IMR-90 (cell line): ENCODE measurements at regions not wholly inside any gene's neighbourhood (a gene's known extent, or its start where the extent isn't known, plus 50 kb on each side); places are given as distances from the start of the nearest gene placed in this dataset.
A peak's percentile ranks its signal among the peaks of the same experiment; 100 is the strongest.

Source experiments
- ATAC-seq: fragments of 200-7000 bp; cut with Tn5 transposase; 2 replicates; pipeline ENCODE4 v1.9.1; 2020; ENCODE audit warnings: low read depth, mild to moderate bottlenecking, moderate library complexity
- BruUV-seq: library from RNA; stranded (reverse); fragments of 400-500 nt; replicated peaks from 2 replicates; lab custom pipeline; 2021; lab: Mats Ljungman, UMichigan
- CTCF ChIA-PET: fragments of 300-600 bp; formaldehyde crosslinking; extraction: SDS; loops from one replicate; lab custom pipeline; 2021; ENCODE audit warnings: antibody characterized with exemption; lab: Yijun Ruan, JAX
- POLR2A ChIA-PET: fragments of 300-600 bp; sonication (Branson Sonifier 250); formaldehyde crosslinking; loops from one replicate; lab custom pipeline; 2022; ENCODE audit warnings: antibody characterized with exemption; ENCODE audit not compliant: unreplicated experiment; lab: Charles Lee
- DNase-seq: peaks from one replicate; pipeline ENCODE4 v3.0.0; 2013
- H2AFZ ChIP-seq: replicated peaks from 2 replicates; pipeline ENCODE3; 2013; ENCODE audit warnings: low read length, mild to moderate bottlenecking; ENCODE audit not compliant: poor library complexity
- H2AK5ac ChIP-seq: 2 replicates; pipeline ENCODE4 v1.6.1; 2013; ENCODE audit warnings: low read depth, low read length, inconsistent platforms
- H2AK9ac ChIP-seq: replicated peaks from 2 replicates; pipeline ENCODE3; 2013; ENCODE audit warnings: mild to moderate bottlenecking, low read depth, low read length, moderate library complexity; ENCODE audit not compliant: poor library complexity
- H2BK120ac ChIP-seq: 2 replicates; pipeline ENCODE4 v1.6.1; 2013; ENCODE audit warnings: low read depth, low read length, inconsistent platforms
- H2BK15ac ChIP-seq: 3 replicates; pipeline ENCODE4 v1.6.1; 2013; ENCODE audit warnings: low read depth, low read length, inconsistent platforms
- H2BK20ac ChIP-seq: 2 replicates; pipeline ENCODE4 v1.6.1; 2013; ENCODE audit warnings: low read depth, mild to moderate bottlenecking, inconsistent platforms, low read length, moderate library complexity
- H2BK5ac ChIP-seq: 2 replicates; pipeline ENCODE4 v1.6.1; 2013; ENCODE audit warnings: mild to moderate bottlenecking, low read depth, low read length, inconsistent platforms; ENCODE audit not compliant: poor library complexity, severe bottlenecking
- H3K14ac ChIP-seq: replicated peaks from 2 replicates; pipeline ENCODE4 v1.6.1; 2013; ENCODE audit warnings: low read depth, low read length, inconsistent platforms
- H3K18ac ChIP-seq: 2 replicates; pipeline ENCODE4 v1.6.1; 2013; ENCODE audit warnings: low read depth, low read length, control low read depth
- H3K23ac ChIP-seq: 2 replicates; pipeline ENCODE4 v1.6.1; 2013; ENCODE audit warnings: low read depth, low read length, inconsistent platforms
- H3K27ac ChIP-seq: 2 replicates; pipeline ENCODE4 v1.5.1; 2013; ENCODE audit warnings: mild to moderate bottlenecking, control low read depth, low read length; ENCODE audit not compliant: insufficient read depth
- H3K27me3 ChIP-seq: 2 replicates; pipeline ENCODE4 v1.6.1; 2013; ENCODE audit warnings: low read length; ENCODE audit not compliant: control insufficient read depth, insufficient read depth
- H3K36me3 ChIP-seq: 2 replicates; pipeline ENCODE4 v1.6.1; 2013; ENCODE audit warnings: low read length, mixed read lengths; ENCODE audit not compliant: control insufficient read depth, insufficient read depth
- H3K4ac ChIP-seq: 2 replicates; pipeline ENCODE4 v1.6.1; 2013; ENCODE audit warnings: low read depth, low read length, inconsistent platforms
- H3K4me1 ChIP-seq: 2 replicates; pipeline ENCODE4 v1.6.1; 2013; ENCODE audit warnings: low read length, mixed read lengths; ENCODE audit not compliant: control insufficient read depth, insufficient read depth
- H3K4me2 ChIP-seq: 2 replicates; pipeline ENCODE4 v1.6.1; 2013; ENCODE audit warnings: low read depth, mild to moderate bottlenecking, control low read depth, low read length, moderate library complexity
- H3K4me3 ChIP-seq: 2 replicates; pipeline ENCODE4 v1.5.1; 2013; ENCODE audit warnings: low read depth, mild to moderate bottlenecking, control low read depth, low read length, moderate library complexity; ENCODE audit not compliant: insufficient read depth
- H3K56ac ChIP-seq: 2 replicates; pipeline ENCODE4 v1.6.1; 2013; ENCODE audit warnings: low read length, inconsistent platforms; ENCODE audit not compliant: insufficient read depth; ENCODE audit errors: extremely low read depth
- H3K79me1 ChIP-seq, 2 experiments: 2 replicates each; pipeline ENCODE4 v1.6.1; 2013; ENCODE audit warnings: low read length in 2 of 2, inconsistent platforms in 1 of 2, low read depth in 1 of 2
- H3K9ac ChIP-seq: 2 replicates; pipeline ENCODE4 v1.6.1; 2013; ENCODE audit warnings: low read depth, low read length, control low read depth
- H3K9me1 ChIP-seq: 2 replicates; pipeline ENCODE4 v1.6.1; 2013; ENCODE audit warnings: low read length, inconsistent platforms; ENCODE audit not compliant: insufficient read depth
- H3K9me3 ChIP-seq: 2 replicates; pipeline ENCODE4 v1.6.1; 2013; ENCODE audit warnings: low read length; ENCODE audit not compliant: control insufficient read depth, insufficient read depth
- H4K20me1 ChIP-seq: 2 replicates; pipeline ENCODE4 v1.6.1; 2013; ENCODE audit warnings: low read length, inconsistent platforms; ENCODE audit not compliant: insufficient read depth
- H4K5ac ChIP-seq: 2 replicates; pipeline ENCODE4 v1.6.1; 2013; ENCODE audit warnings: mild to moderate bottlenecking, low read depth, low read length, control low read depth
- H4K8ac ChIP-seq, 2 experiments: 2 replicates each; pipeline ENCODE4 v1.6.1; 2013; ENCODE audit warnings: low read depth in 2 of 2, low read length in 2 of 2, control low read depth in 1 of 2, inconsistent platforms in 1 of 2
- H4K91ac ChIP-seq: 2 replicates; pipeline ENCODE4 v1.6.1; 2013; ENCODE audit warnings: low read depth, low read length, inconsistent platforms; ENCODE audit not compliant: insufficient read depth
- MAFK ChIP-seq: IDR thresholded peaks from 2 replicates; pipeline ENCODE4 v1.6.1; 2012; ENCODE audit warnings: low read depth, low read length, improper control_type of control experiment
- MXI1 ChIP-seq: IDR thresholded peaks from 2 replicates; pipeline ENCODE4 v1.6.1; 2012; ENCODE audit warnings: low read depth, mild to moderate bottlenecking, low read length, moderate library complexity, borderline replicate concordance
- RAD21 ChIP-seq: IDR thresholded peaks from 2 replicates; pipeline ENCODE4 v1.6.1; 2012; ENCODE audit warnings: low read length, improper control_type of control experiment
- WGBS, 2 experiments: methylation state at CpG; one replicate each; pipeline versions ENCODE4 v1.1.5 to v1.1.7; 2013; ENCODE audit warnings: missing lambda C conversion rate in 2 of 2; ENCODE audit not compliant: insufficient read length in 1 of 2; ENCODE audit errors: extremely low coverage in 2 of 2; 5-methylcytosine and 5-hydroxymethylcytosine counted together
- dilution Hi-C: fragments of 300-500 bp; cut with HindIII; formaldehyde crosslinking; loops from one replicate; pipeline ENCODE4 v1.14.3; 2018; ENCODE audit warnings: low sequenced_read_pairs; ENCODE audit not compliant: unreplicated experiment
- in situ Hi-C: fragments of 300-500 bp; cut with MboI; formaldehyde crosslinking; loops from 3 replicates; pipeline ENCODE4 v1.14.3; 2019; ENCODE audit warnings: low sequenced_read_pairs, inconsistent platforms, mixed read lengths
- intact Hi-C: fragments of 100-400 bp; cut with micrococcal nuclease; formaldehyde crosslinking; loops from 2 replicates; pipeline ENCODE4 v1.10.0; 2022

DNA sequence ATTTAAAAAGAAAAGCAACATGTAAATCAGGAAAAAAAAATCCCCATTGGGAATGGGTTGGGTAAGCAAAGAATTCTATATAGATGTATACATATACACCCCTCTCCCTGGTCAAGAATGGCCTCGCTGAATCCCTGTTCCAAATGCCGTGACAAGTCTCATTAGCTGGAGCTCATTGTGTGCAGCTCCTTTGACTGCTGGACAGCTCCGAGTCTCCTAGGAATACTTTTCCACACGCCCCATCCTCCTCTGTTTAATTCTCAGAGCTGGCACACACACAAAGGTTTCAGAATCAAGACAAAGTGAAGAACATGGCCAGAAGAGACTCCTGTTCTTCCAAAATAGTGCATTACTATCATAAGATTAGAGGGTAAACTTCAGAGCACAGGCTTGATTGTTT lies 130.9 kb upstream of the MKLN1 start:
- Histone ChIP-seq H3K4me3 (no peak overlapping the region), H3K79me1 (no peaks in the 10 kb centered on the region), H3K4me1 (no peaks in the 10 kb centered on the region), H4K8ac (no peak overlapping the region), H2BK15ac (no peak overlapping the region), H4K5ac (no peak overlapping the region), H3K9me3 (no peaks in the 10 kb centered on the region), H3K27me3 (no peaks in the 10 kb centered on the region), H3K4ac (no peak overlapping the region), H4K20me1 (no peaks in the 10 kb centered on the region), H2BK20ac (no peak overlapping the region), H2AK9ac (no peak overlapping the region), H3K4me2 (no peak overlapping the region), H3K56ac (no peak overlapping the region), H3K9ac (no peak overlapping the region), H3K9me1 (no peaks in the 10 kb centered on the region), H3K23ac (no peak overlapping the region), H3K18ac (no peak overlapping the region), H3K27ac (no peak overlapping the region), H2BK5ac (no peak overlapping the region), H3K14ac (no peak overlapping the region), H3K36me3 (no peaks in the 10 kb centered on the region), H2AK5ac (no peak overlapping the region), H2BK120ac (no peak overlapping the region), H4K91ac (no peak overlapping the region), H2AFZ (no peak overlapping the region)
- ChIA-PET CTCF (interaction anchor here (0.6 kb wide), 1 partner anchor 32 kb away, joined by 4 read pairs; no protein-coding TSS in a partner anchor), POLR2A (no interaction called here)
- in situ Hi-C loops, result no loop called here
- BruUV-seq, result no TSS peak
- dilution Hi-C loops, result no loop called here
- no CpG with 5 or more reads among the region's 4 CpGs for WGBS, 2 experiments
- intact Hi-C loops, result loop anchor here (1.0 kb wide), 1 partner anchor 15 kb away; no protein-coding TSS in a partner anchor
- peak; percentile 76 for ATAC-seq
- DNase-seq, result peak; percentile 49
- TF ChIP-seq MXI1 (no peak), MAFK (no peak), RAD21 (no peak)
